ENCODE measurements at regions not wholly inside any gene's neighbourhood (a gene's known extent, or its start where the extent isn't known, plus 50 kb on each side); places are given as distances from the start of the nearest gene placed in this dataset.

DNA sequence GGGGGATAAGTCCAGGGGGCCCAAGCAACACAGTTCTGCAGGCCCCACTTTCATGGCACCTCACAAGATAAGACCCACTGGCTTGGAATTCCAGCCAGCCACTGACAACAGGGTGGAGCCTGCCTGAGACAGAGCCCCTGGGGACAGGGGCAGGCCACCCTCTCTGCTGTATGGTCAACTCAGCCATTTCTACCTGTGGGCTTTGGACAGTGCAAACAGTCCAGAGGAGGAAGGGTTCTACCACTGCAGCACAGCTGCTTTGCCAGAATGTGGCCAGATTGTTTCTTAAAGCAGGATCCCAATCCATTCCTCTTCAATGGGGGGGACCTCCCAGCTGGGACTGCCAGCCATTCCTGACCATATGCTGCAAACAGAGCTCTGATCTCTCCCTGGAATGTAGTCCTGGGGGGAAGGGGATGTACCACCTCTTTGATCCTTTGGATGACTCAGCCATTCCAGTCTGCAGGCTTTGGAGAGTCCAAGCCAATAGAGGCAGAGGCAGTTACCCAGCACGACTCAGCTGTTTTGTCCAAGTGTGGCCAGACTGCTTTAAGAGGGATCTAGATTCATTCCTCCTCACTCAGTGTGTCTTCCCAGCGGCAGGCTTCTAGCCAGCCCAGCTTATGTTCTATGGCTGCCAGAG lies 842.2 kb downstream of the EPHA7 start:
- H3K27me3 ChIP-seq = no peaks in the 10 kb centered on the region
- peaks cover 4 to 15% of the 10 kb centered on the region in 2 donors for H3K9me3 ChIP-seq
- intact Hi-C loops (cut with DNase I; ENCODE audit: low total_unique reads) = no loop called here
- DNase-seq (ENCODE audit: low spot score in 2 of 2) = no peak
- no peaks in the 10 kb centered on the region for H3K4me1 ChIP-seq
- no peak overlapping the region for H3K27ac ChIP-seq
- no peak for TF ChIP-seq POLR2A (IDR thresholded peaks at IDR 0.05)
- no peak for TF ChIP-seq POLR2AphosphoS5 (IDR thresholded peaks at IDR 0.05)
- TF ChIP-seq, protein P1, sequence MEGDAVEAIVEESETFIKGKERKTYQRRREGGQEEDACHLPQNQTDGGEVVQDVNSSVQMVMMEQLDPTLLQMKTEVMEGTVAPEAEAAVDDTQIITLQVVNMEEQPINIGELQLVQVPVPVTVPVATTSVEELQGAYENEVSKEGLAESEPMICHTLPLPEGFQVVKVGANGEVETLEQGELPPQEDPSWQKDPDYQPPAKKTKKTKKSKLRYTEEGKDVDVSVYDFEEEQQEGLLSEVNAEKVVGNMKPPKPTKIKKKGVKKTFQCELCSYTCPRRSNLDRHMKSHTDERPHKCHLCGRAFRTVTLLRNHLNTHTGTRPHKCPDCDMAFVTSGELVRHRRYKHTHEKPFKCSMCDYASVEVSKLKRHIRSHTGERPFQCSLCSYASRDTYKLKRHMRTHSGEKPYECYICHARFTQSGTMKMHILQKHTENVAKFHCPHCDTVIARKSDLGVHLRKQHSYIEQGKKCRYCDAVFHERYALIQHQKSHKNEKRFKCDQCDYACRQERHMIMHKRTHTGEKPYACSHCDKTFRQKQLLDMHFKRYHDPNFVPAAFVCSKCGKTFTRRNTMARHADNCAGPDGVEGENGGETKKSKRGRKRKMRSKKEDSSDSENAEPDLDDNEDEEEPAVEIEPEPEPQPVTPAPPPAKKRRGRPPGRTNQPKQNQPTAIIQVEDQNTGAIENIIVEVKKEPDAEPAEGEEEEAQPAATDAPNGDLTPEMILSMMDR (IDR thresholded peaks at IDR 0.05) = no peak
- no peaks in the 10 kb centered on the region for H3K36me3 ChIP-seq
- no peak overlapping the region for H3K4me3 ChIP-seq

DNA sequence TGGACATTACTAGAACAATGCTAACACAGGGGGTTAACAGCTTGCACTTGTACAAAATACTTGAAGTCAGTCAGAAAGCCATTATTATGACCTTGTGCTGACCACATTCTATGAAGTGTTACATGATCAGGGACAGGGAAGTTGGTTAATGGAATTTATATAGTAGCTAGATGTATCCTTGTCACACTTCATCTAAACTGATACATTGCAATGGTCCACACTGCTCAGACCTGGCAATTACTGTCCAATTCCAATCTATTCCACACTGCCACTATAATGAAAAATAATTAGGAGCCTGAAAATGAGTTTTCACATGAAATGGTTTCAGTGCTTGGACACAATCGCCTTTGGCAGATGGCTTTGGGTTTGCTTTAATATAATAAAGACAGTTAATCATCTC lies 850.8 kb downstream of the EPHA7 start:
- DNase-seq (ENCODE audit: low spot score in 2 of 2) = no peak
- TF ChIP-seq POLR2A (IDR thresholded peaks at IDR 0.05) (no peak), POLR2AphosphoS5 (IDR thresholded peaks at IDR 0.05) (no peak)
- TF ChIP-seq, protein P1 (IDR thresholded peaks at IDR 0.05) = no peak

GRCh38 chr6:92566632-92567031 lies 852.7 kb downstream of the EPHA7 start:
- Histone ChIP-seq H3K27me3 (no peaks in the 10 kb centered on the region), H3K36me3 (no peaks in the 10 kb centered on the region), H3K9me3 (no peaks in the 10 kb centered on the region), H3K4me3 (no peak overlapping the region), H3K27ac (no peak overlapping the region), H3K4me1 (no peaks in the 10 kb centered on the region)
- intact Hi-C loops (cut with DNase I; ENCODE audit: low total_unique reads) = no loop called here
- TF ChIP-seq POLR2AphosphoS5 (IDR thresholded peaks at IDR 0.05) (no peak), POLR2A (IDR thresholded peaks at IDR 0.05) (no peak)
- DNase-seq (ENCODE audit: low spot score in 2 of 2) = no peak

More for the DNA sequence above, 850.8 kb downstream of the EPHA7 start:
- no peak overlapping the region for H3K4me3 ChIP-seq
- H3K27me3 ChIP-seq = no peaks in the 10 kb centered on the region
- no peak overlapping the region for H3K27ac ChIP-seq
- no peaks in the 10 kb centered on the region for H3K9me3 ChIP-seq
- intact Hi-C loops (cut with DNase I; ENCODE audit: low total_unique reads) = no loop called here
- no peaks in the 10 kb centered on the region for H3K36me3 ChIP-seq
- no peaks in the 10 kb centered on the region for H3K4me1 ChIP-seq

- H3K27ac ChIP-seq = no peak overlapping the region
- TF ChIP-seq POLR2A (IDR thresholded peaks at IDR 0.05) (no peak), POLR2AphosphoS5 (IDR thresholded peaks at IDR 0.05) (no peak)
- TF ChIP-seq, protein P1 (IDR thresholded peaks at IDR 0.05) = no peak
- DNase-seq (ENCODE audit: low spot score in 2 of 2) = no peak
Observed at GRCh38 chr6:92564376-92564775, 855.0 kb downstream of the EPHA7 start.

DNA sequence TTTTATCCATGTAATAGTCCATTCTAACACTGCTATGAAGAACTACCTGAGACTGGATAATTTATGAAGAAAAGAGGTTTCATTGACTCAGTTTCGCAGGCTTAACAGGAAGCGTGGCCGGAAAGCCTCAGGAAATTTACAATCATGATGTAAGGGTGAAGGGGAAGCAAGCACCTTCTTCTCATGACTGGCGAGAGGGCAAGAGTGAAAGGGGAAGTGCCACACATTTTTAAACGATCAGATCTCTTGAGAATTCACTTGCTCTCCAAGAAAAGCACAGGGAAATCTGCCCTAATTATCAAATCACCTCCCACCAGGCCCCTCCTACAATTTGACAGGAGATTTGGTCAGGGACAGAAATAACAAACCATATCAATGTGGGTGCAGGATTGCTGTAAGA lies 859.7 kb downstream of the EPHA7 start:
- H3K9me3 ChIP-seq = no peaks in the 10 kb centered on the region
- H3K36me3 ChIP-seq = no peaks in the 10 kb centered on the region
- DNase-seq (ENCODE audit: low spot score in 2 of 2) = no peak
- no peak overlapping the region for H3K27ac ChIP-seq
- no peaks in the 10 kb centered on the region for H3K4me1 ChIP-seq
- intact Hi-C loops (cut with DNase I; ENCODE audit: low total_unique reads) = no loop called here
- TF ChIP-seq POLR2A (IDR thresholded peaks at IDR 0.05) (no peak), POLR2AphosphoS5 (IDR thresholded peaks at IDR 0.05) (no peak)
- TF ChIP-seq, protein P1 (IDR thresholded peaks at IDR 0.05) = no peak
- H3K27me3 ChIP-seq = no peaks in the 10 kb centered on the region
- no peak overlapping the region for H3K4me3 ChIP-seq

More at GRCh38 chr6:92564376-92564775, 855.0 kb downstream of the EPHA7 start:
- H3K36me3 ChIP-seq = no peaks in the 10 kb centered on the region
- H3K27me3 ChIP-seq = no peaks in the 10 kb centered on the region
- no peak overlapping the region for H3K4me3 ChIP-seq
- H3K9me3 ChIP-seq = no peaks in the 10 kb centered on the region
- H3K4me1 ChIP-seq = no peaks in the 10 kb centered on the region
- intact Hi-C loops (cut with DNase I; ENCODE audit: low total_unique reads) = no loop called here

All from breast epithelium (tissue), 4 donors.